ENCODE measurements at regions not wholly inside any gene's neighbourhood (a gene's known extent, or its start where the extent isn't known, plus 50 kb on each side); places are given as distances from the start of the nearest gene placed in this dataset.

GRCh38 chr18:67615876-67616275 lies 99.4 kb upstream of the DSEL start:
- no peak for TF ChIP-seq CTCF (IDR thresholded peaks at IDR 0.05)
- no peak for TF ChIP-seq POLR2AphosphoS5 (IDR thresholded peaks at IDR 0.05; ENCODE audit: low read depth, low read length)
- no peak for TF ChIP-seq SIN3A (IDR thresholded peaks at IDR 0.05; ENCODE audit: borderline replicate concordance, insufficient read depth, low read depth, low read length)
- no peak for TF ChIP-seq TCF7L2 (IDR thresholded peaks at IDR 0.05; ENCODE audit: low read depth, low read length)
